ENCODE measurements at regions not wholly inside any gene's neighbourhood (a gene's known extent, or its start where the extent isn't known, plus 50 kb on each side); places are given as distances from the start of the nearest gene placed in this dataset.

GRCh38 chr18:46273861-46274260 is 169.7 kb downstream of the HAUS1 start:
- intact Hi-C loops (cut with DNase I; ENCODE audit: low total_unique reads), result no loop called here
- no peak overlapping the region for H3K27ac ChIP-seq
- H3K9me3 ChIP-seq, result no peaks in the 10 kb centered on the region
- peaks cover 0 to 11% (median 0%) of the 10 kb centered on the region in 6 donors for H3K36me3 ChIP-seq
- H3K4me3 ChIP-seq, result no peak overlapping the region
- no peaks in the 10 kb centered on the region for H3K27me3 ChIP-seq (replicated peaks in 1 of 7)
- TF ChIP-seq POLR2AphosphoS5 (IDR thresholded peaks at IDR 0.05) (no peak), CTCF (IDR thresholded peaks at IDR 0.05 in 8 of 11, conservative IDR thresholded peaks at IDR 0.05 in 3 of 11) (no peak), POLR2A (IDR thresholded peaks at IDR 0.05) (no peak)
- DNase-seq, result no peak
- WGBS, 5 donors, result 70 to 75% (median 73%) methylated on average over 1 of the region's 1 CpG; no CpG with 5 or more reads in 1 of the 5 donors
- H3K4me1 ChIP-seq, result peaks cover 0 to 13% (median 8%) of the 10 kb centered on the region in 6 donors

GRCh38 chr18:46274266-46274665 is 170.1 kb downstream of the HAUS1 start:
- Histone ChIP-seq H3K27me3 (replicated peaks in 1 of 7) (no peaks in the 10 kb centered on the region), H3K9me3 (no peaks in the 10 kb centered on the region), H3K36me3 (peaks cover 0 to 7% (median 0%) of the 10 kb centered on the region in 6 donors), H3K4me1 (peaks cover 0 to 15% (median 8%) of the 10 kb centered on the region in 6 donors), H3K4me3 (no peak overlapping the region), H3K27ac (no peak overlapping the region)
- TF ChIP-seq POLR2AphosphoS5 (IDR thresholded peaks at IDR 0.05) (no peak), CTCF (IDR thresholded peaks at IDR 0.05 in 8 of 11, conservative IDR thresholded peaks at IDR 0.05 in 3 of 11) (no peak), POLR2A (IDR thresholded peaks at IDR 0.05) (no peak)
- intact Hi-C loops (cut with DNase I; ENCODE audit: low total_unique reads), result no loop called here
- WGBS, 5 donors, result 45 to 90% (median 68%) methylated on average over 1 of the region's 1 CpG
- no peak for DNase-seq

GRCh38 chr18:46275370-46275769 is 171.2 kb downstream of the HAUS1 start:
- intact Hi-C loops (cut with DNase I; ENCODE audit: low total_unique reads), result no loop called here
- Histone ChIP-seq H3K4me1 (peaks cover 0 to 15% (median 8%) of the 10 kb centered on the region in 6 donors), H3K27ac (no peak overlapping the region), H3K4me3 (no peak overlapping the region), H3K9me3 (no peaks in the 10 kb centered on the region), H3K36me3 (no peaks in the 10 kb centered on the region), H3K27me3 (replicated peaks in 1 of 7) (no peaks in the 10 kb centered on the region)
- TF ChIP-seq CTCF (IDR thresholded peaks at IDR 0.05 in 8 of 11, conservative IDR thresholded peaks at IDR 0.05 in 3 of 11) (no peak), POLR2A (IDR thresholded peaks at IDR 0.05) (no peak), POLR2AphosphoS5 (IDR thresholded peaks at IDR 0.05) (no peak)
- DNase-seq, result no peak
- WGBS, 5 donors, result 85 to 96% (median 92%) methylated on average over 4 of the region's 4 CpGs

GRCh38 chr18:46276748-46277147 is 172.6 kb downstream of the HAUS1 start:
- TF ChIP-seq POLR2A (IDR thresholded peaks at IDR 0.05) (no peak), CTCF (IDR thresholded peaks at IDR 0.05 in 8 of 11, conservative IDR thresholded peaks at IDR 0.05 in 3 of 11) (no peak), POLR2AphosphoS5 (IDR thresholded peaks at IDR 0.05) (no peak)
- intact Hi-C loops (cut with DNase I; ENCODE audit: low total_unique reads), result no loop called here
- DNase-seq, result no peak
- Histone ChIP-seq H3K9me3 (no peaks in the 10 kb centered on the region), H3K27ac (no peak overlapping the region), H3K36me3 (no peaks in the 10 kb centered on the region), H3K4me3 (no peak overlapping the region), H3K4me1 (peaks cover 5 to 24% (median 14%) of the 10 kb centered on the region in 6 donors), H3K27me3 (replicated peaks in 1 of 7) (no peaks in the 10 kb centered on the region)
- WGBS, 5 donors, result 90 to 96% (median 91%) methylated on average over 3 of the region's 3 CpGs

All from spleen (tissue), 11 donors.